Neural cell (in vitro differentiated cells): ENCODE measurements at regions not wholly inside any gene's neighbourhood (a gene's known extent, or its start where the extent isn't known, plus 50 kb on each side); places are given as distances from the start of the nearest gene placed in this dataset.

Experiments
- EZH2 ChIP-seq: fragments of 200-600, 300-800 bp; shearing (Covaris generic), sonication (generic); IDR thresholded peaks from 2 replicates; pipeline ENCODE4 v1.6.1; 2014; ENCODE audit warnings: antibody characterized with exemption, low read length, borderline replicate concordance, mild to moderate bottlenecking; ENCODE audit not compliant: insufficient read depth, poor library complexity, severe bottlenecking
- MXI1 ChIP-seq: fragments of 450-650 bp; conservative IDR thresholded peaks from 2 replicates; pipeline ENCODE4 v1.6.1; 2014; ENCODE audit warnings: antibody characterized with exemption, mild to moderate bottlenecking; ENCODE audit not compliant: poor library complexity, severe bottlenecking
- POLR2AphosphoS5 ChIP-seq: IDR thresholded peaks from 2 replicates; pipeline ENCODE4 v1.6.1; 2012
- RAD21 ChIP-seq: fragments of 450-650 bp; conservative IDR thresholded peaks from 2 replicates; pipeline ENCODE4 v1.6.1; 2014; ENCODE audit warnings: antibody characterized with exemption, mild to moderate bottlenecking, moderate library complexity
- REST ChIP-seq: IDR thresholded peaks from 2 replicates; pipeline ENCODE4 v1.6.1; 2012; ENCODE audit warnings: borderline replicate concordance
- SMC3 ChIP-seq: fragments of 450-650 bp; conservative IDR thresholded peaks from 2 replicates; pipeline ENCODE4 v1.6.1; 2014; ENCODE audit warnings: antibody characterized with exemption, mild to moderate bottlenecking, moderate library complexity; ENCODE audit not compliant: poor library complexity
- TAF1 ChIP-seq: IDR thresholded peaks from 2 replicates; pipeline ENCODE4 v1.6.1; 2012; ENCODE audit warnings: low read depth
- TF ChIP-seq, protein P1 (sequence below): fragments of 450-650 bp; IDR thresholded peaks from 2 replicates; pipeline ENCODE4 v1.5.1; 2014; ENCODE audit warnings: antibody characterized with exemption, mild to moderate bottlenecking, moderate library complexity; ENCODE audit not compliant: poor library complexity, severe bottlenecking

DNA sequence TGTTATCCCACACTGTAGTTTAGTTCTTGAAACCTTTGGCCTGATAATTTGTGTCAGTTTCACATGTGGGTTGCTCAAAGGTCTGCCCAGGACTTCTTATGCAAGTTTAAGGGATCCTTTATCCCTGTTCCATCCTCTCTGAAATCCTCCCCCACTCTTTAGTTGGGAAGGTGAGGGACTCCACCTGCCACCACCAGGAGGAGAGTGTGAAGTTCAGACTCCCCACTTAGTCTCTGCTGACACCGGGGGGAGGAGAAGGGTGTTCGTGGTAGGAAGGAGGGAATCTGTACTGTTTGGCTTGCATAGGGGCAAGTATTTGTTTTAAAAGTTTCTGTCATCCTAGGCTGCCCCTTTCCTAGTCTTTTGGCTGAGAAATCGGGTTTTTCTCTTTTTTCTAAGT is 211.8 kb downstream of the PPP4R3C start:
- no peak for TF ChIP-seq RAD21
- TF ChIP-seq EZH2, result no peak
- no peak for TF ChIP-seq SMC3
- TF ChIP-seq TAF1, result no peak
- TF ChIP-seq, protein P1, sequence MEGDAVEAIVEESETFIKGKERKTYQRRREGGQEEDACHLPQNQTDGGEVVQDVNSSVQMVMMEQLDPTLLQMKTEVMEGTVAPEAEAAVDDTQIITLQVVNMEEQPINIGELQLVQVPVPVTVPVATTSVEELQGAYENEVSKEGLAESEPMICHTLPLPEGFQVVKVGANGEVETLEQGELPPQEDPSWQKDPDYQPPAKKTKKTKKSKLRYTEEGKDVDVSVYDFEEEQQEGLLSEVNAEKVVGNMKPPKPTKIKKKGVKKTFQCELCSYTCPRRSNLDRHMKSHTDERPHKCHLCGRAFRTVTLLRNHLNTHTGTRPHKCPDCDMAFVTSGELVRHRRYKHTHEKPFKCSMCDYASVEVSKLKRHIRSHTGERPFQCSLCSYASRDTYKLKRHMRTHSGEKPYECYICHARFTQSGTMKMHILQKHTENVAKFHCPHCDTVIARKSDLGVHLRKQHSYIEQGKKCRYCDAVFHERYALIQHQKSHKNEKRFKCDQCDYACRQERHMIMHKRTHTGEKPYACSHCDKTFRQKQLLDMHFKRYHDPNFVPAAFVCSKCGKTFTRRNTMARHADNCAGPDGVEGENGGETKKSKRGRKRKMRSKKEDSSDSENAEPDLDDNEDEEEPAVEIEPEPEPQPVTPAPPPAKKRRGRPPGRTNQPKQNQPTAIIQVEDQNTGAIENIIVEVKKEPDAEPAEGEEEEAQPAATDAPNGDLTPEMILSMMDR, result no peak
- TF ChIP-seq MXI1, result no peak
- TF ChIP-seq POLR2AphosphoS5, result no peak
- no peak for TF ChIP-seq REST
